H9 (cell line): ENCODE measurements at regions not wholly inside any gene's neighbourhood (a gene's known extent, or its start where the extent isn't known, plus 50 kb on each side); places are given as distances from the start of the nearest gene placed in this dataset.

Experiments used
- DNase-seq: peaks from one replicate; pipeline ENCODE4 v3.0.0-alpha.2; 2017
- H2AFZ ChIP-seq: one replicate; pipeline ENCODE4 v1.6.1; 2013; ENCODE audit warnings: mild to moderate bottlenecking, low read length, control low read depth, moderate library complexity
- H2AK5ac ChIP-seq: 2 replicates; pipeline ENCODE4 v1.6.1; 2013; ENCODE audit warnings: low read length, control low read depth, mixed read lengths; ENCODE audit not compliant: insufficient read length
- H2BK120ac ChIP-seq: one replicate; pipeline ENCODE4 v1.6.1; 2013; ENCODE audit warnings: low read depth, mild to moderate bottlenecking, low read length, control low read depth, inconsistent platforms; ENCODE audit not compliant: poor library complexity, severe bottlenecking
- H2BK12ac ChIP-seq: 2 replicates; pipeline ENCODE4 v1.6.1; 2013; ENCODE audit warnings: low read length, control low read depth, mixed read lengths, low read depth; ENCODE audit not compliant: insufficient read length
- H2BK15ac ChIP-seq: 2 replicates; pipeline ENCODE4 v1.6.1; 2013; ENCODE audit warnings: low read depth, low read length, control low read depth
- H2BK20ac ChIP-seq: one replicate; pipeline ENCODE4 v1.6.1; 2013; ENCODE audit warnings: low read depth, mild to moderate bottlenecking, low read length, control low read depth, inconsistent platforms; ENCODE audit not compliant: poor library complexity, severe bottlenecking
- H2BK5ac ChIP-seq: 2 replicates; pipeline ENCODE4 v1.6.1; 2013; ENCODE audit warnings: low read length, control low read depth, mixed read lengths; ENCODE audit not compliant: insufficient read length
- H3K14ac ChIP-seq: 2 replicates; pipeline ENCODE4 v1.6.1; 2013; ENCODE audit warnings: low read length, control low read depth; ENCODE audit not compliant: insufficient read depth
- H3K18ac ChIP-seq: 2 replicates; pipeline ENCODE4 v1.6.1; 2013; ENCODE audit warnings: low read depth, mild to moderate bottlenecking, mixed read lengths, low read length, control low read depth; ENCODE audit not compliant: insufficient read length
- H3K23ac ChIP-seq: 2 replicates; pipeline ENCODE4 v1.6.1; 2013; ENCODE audit warnings: low read length, control low read depth, mixed read lengths, low read depth; ENCODE audit not compliant: insufficient read length
- H3K23me2 ChIP-seq: 2 replicates; pipeline ENCODE4 v1.6.1; 2013; ENCODE audit warnings: low read depth, mild to moderate bottlenecking, mixed read lengths, low read length, control low read depth; ENCODE audit not compliant: insufficient read length, poor library complexity, severe bottlenecking
- H3K27ac ChIP-seq: 2 replicates; pipeline ENCODE4 v1.5.1; 2013; ENCODE audit warnings: low read length, control low read depth, mixed read lengths, low read depth; ENCODE audit not compliant: insufficient read length
- H3K27me3 ChIP-seq: 2 replicates; pipeline ENCODE4 v1.6.1; 2013; ENCODE audit warnings: low read length, control low read depth, inconsistent platforms; ENCODE audit not compliant: insufficient read depth
- H3K4ac ChIP-seq: 2 replicates; pipeline ENCODE4 v1.6.1; 2013; ENCODE audit warnings: low read depth, mild to moderate bottlenecking, control low read depth, inconsistent platforms, low read length, moderate library complexity
- H3K4me1 ChIP-seq: 2 replicates; pipeline ENCODE4 v1.6.1; 2013; ENCODE audit warnings: low read length, control low read depth, inconsistent platforms; ENCODE audit not compliant: insufficient read depth
- H3K4me2 ChIP-seq: 2 replicates; pipeline ENCODE4 v1.6.1; 2013; ENCODE audit warnings: low read length, control low read depth, mixed read lengths; ENCODE audit not compliant: insufficient read length, insufficient read depth
- H3K56ac ChIP-seq: 2 replicates; pipeline ENCODE4 v1.6.1; 2013; ENCODE audit warnings: low read depth, mild to moderate bottlenecking, mixed read lengths, low read length, control low read depth; ENCODE audit not compliant: insufficient read length
- H3K79me1 ChIP-seq: 2 replicates; pipeline ENCODE4 v1.6.1; 2013; ENCODE audit warnings: low read depth, mild to moderate bottlenecking, moderate library complexity, low read length, control low read depth, inconsistent platforms; ENCODE audit not compliant: insufficient read depth, poor library complexity, severe bottlenecking
- H3K79me2 ChIP-seq: 2 replicates; pipeline ENCODE4 v1.6.1; 2013; ENCODE audit warnings: low read length, control low read depth, inconsistent platforms; ENCODE audit not compliant: insufficient read depth
- H3K9ac ChIP-seq: 2 replicates; pipeline ENCODE4 v1.6.1; 2013; ENCODE audit warnings: low read length, control low read depth, mixed read lengths; ENCODE audit not compliant: insufficient read length; ENCODE audit errors: extremely low read depth
- H3K9me3 ChIP-seq: one replicate; pipeline ENCODE4 v1.6.1; 2013; ENCODE audit warnings: low read depth, low read length, inconsistent platforms; ENCODE audit not compliant: control insufficient read depth
- H3T11ph ChIP-seq: one replicate; pipeline ENCODE4 v1.6.1; 2013; ENCODE audit warnings: mild to moderate bottlenecking, low read length, control low read depth, inconsistent platforms
- H4K20me1 ChIP-seq: one replicate; pipeline ENCODE4 v1.6.1; 2013; ENCODE audit not compliant: control insufficient read depth, insufficient read length, insufficient read depth
- H4K5ac ChIP-seq: 2 replicates; pipeline ENCODE4 v1.6.1; 2013; ENCODE audit warnings: low read depth, mild to moderate bottlenecking, mixed read lengths, low read length, control low read depth; ENCODE audit not compliant: insufficient read length
- H4K8ac ChIP-seq: replicated peaks from 2 replicates; pipeline ENCODE4 v1.6.1; 2013; ENCODE audit warnings: low read length, control low read depth, mixed read lengths, low read depth; ENCODE audit not compliant: insufficient read length
- H4K91ac ChIP-seq: 2 replicates; pipeline ENCODE4 v1.6.1; 2013; ENCODE audit warnings: low read depth, mild to moderate bottlenecking, moderate library complexity, mixed read lengths, low read length, control low read depth; ENCODE audit not compliant: insufficient read length
- H3K27ac Mint-ChIP-seq, 3 experiments: 2 replicates in 2 of 3; 3 replicates in 1 of 3; pipeline ENCODE4 v1.8.0; 2020 to 2021; ENCODE audit warnings: mixed read lengths in 3 of 3, mild to moderate bottlenecking in 1 of 3, moderate library complexity in 1 of 3
- H3K27me3 Mint-ChIP-seq: 2 replicates; pipeline ENCODE4 v1.8.0; 2021; ENCODE audit warnings: low read depth, mild to moderate bottlenecking, moderate library complexity, mixed read lengths
- H3K36me3 Mint-ChIP-seq, 3 experiments: 2 replicates in 2 of 3; 3 replicates in 1 of 3; pipeline ENCODE4 v1.8.0; 2020 to 2021; ENCODE audit warnings: low read depth in 3 of 3, mixed read lengths in 3 of 3; ENCODE audit not compliant: insufficient read depth in 1 of 3
- H3K4me1 Mint-ChIP-seq, 2 experiments: 2 replicates each; pipeline ENCODE4 v1.8.0; 2020; ENCODE audit warnings: mixed read lengths in 2 of 2
- H3K4me3 Mint-ChIP-seq, 2 experiments: 2 replicates in 1 of 2; 3 replicates in 1 of 2; pipeline ENCODE4 v1.8.0; 2020 to 2021; ENCODE audit warnings: mild to moderate bottlenecking in 2 of 2, mixed read lengths in 2 of 2, moderate library complexity in 1 of 2
- H3K9me3 Mint-ChIP-seq, 2 experiments: 2 replicates in 1 of 2; 3 replicates in 1 of 2; pipeline ENCODE4 v1.8.0; 2020; ENCODE audit warnings: mild to moderate bottlenecking in 2 of 2, mixed read lengths in 2 of 2, moderate library complexity in 1 of 2
- CTCF ChIP-seq: fragments of 200-600 bp; sonication (generic); conservative IDR thresholded peaks from 3 replicates; pipeline ENCODE4 v1.8.0; 2021; ENCODE audit warnings: antibody characterized with exemption, mild to moderate bottlenecking
- WGBS: extraction: QIAGEN DNeasy Blood & Tissue Kit; methylation state at CpG from one replicate; pipeline ENCODE4 v1.1.7; 2013; ENCODE audit warnings: missing lambda C conversion rate, low lambda C conversion rate, mixed read lengths; ENCODE audit not compliant: insufficient read length; ENCODE audit errors: extremely low coverage; 5-methylcytosine and 5-hydroxymethylcytosine counted together

- Histone ChIP-seq H3K79me2 (no peaks in the 10 kb centered on the region), H3K23me2 (no peaks in the 10 kb centered on the region), H2BK5ac (no peak overlapping the region), H2BK20ac (no peak overlapping the region), H3K79me1 (no peaks in the 10 kb centered on the region), H3K9me3 (no peaks in the 10 kb centered on the region), H2BK15ac (no peak overlapping the region), H4K20me1 (no peaks in the 10 kb centered on the region), H3K27ac (no peak overlapping the region), H3T11ph (no peak overlapping the region), H3K56ac (no peak overlapping the region), H3K4ac (no peak overlapping the region), H3K23ac (no peak overlapping the region), H3K14ac (no peak overlapping the region), H3K4me2 (no peak overlapping the region), H3K27me3 (no peaks in the 10 kb centered on the region), H4K91ac (no peak overlapping the region), H2BK120ac (no peak overlapping the region), H3K9ac (no peak overlapping the region), H4K8ac (no peak overlapping the region), H2AK5ac (no peak overlapping the region), H2AFZ (no peak overlapping the region), H2BK12ac (no peak overlapping the region), H4K5ac (no peak overlapping the region), H3K18ac (no peak overlapping the region), H3K4me1 (peaks cover 11% of the 10 kb centered on the region)
- no peaks in the 10 kb centered on the region for H3K36me3 Mint-ChIP-seq
- H3K27ac Mint-ChIP-seq, result no peak overlapping the region
- DNase-seq, result no peak
- no peaks in the 10 kb centered on the region for H3K9me3 Mint-ChIP-seq
- H3K27me3 Mint-ChIP-seq, result no peaks in the 10 kb centered on the region
- no CpG with 5 or more reads among the region's 6 CpGs for WGBS
- TF ChIP-seq CTCF, result no peak
- H3K4me1 Mint-ChIP-seq, result peaks cover 42 to 45% of the 10 kb centered on the region in 2 experiments
- H3K4me3 Mint-ChIP-seq, result no peak overlapping the region
Measured at GRCh38 chr3:124639406-124640237, 90.6 kb upstream of the UMPS start.
